ENCODE measurements at regions not wholly inside any gene's neighbourhood (a gene's known extent, or its start where the extent isn't known, plus 50 kb on each side); places are given as distances from the start of the nearest gene placed in this dataset.

DNA sequence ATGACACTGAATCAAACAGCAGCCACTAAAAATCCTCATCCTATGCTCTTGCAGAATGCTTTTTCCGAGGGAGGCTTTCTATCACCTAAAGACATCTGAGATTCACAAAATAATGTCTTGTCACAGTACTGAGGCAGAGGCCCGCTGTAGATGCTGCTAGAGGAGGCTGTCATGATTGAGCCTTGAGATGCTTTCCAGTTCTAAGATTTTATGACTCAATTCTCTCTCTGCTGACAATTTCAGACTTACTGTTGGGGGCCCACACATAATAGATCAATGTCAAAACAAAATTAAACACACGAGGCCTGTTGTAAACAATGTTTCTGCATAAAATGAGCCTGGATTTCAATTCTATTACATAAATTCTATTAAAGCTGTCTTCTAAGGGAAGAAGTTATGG lies 132.7 kb upstream of the ARL4C start:
- ATAC-seq (ENCODE audit: insufficient read depth, low read depth) (no peak), DNase-seq (no peak)
- no peaks in the 10 kb centered on the region for H3K36me3 ChIP-seq (ENCODE audit: insufficient read depth, low read length)
- no peaks in the 10 kb centered on the region for H3K9me3 ChIP-seq (ENCODE audit: insufficient read depth, low read length, severe bottlenecking)
- H3K27me3 ChIP-seq (ENCODE audit: insufficient read depth, low read length, poor library complexity): peaks cover 25% of the 10 kb centered on the region
- no peak overlapping the region for H3K4me2 ChIP-seq (ENCODE audit: insufficient read depth, low read length)
- no peaks in the 10 kb centered on the region for H4K20me1 ChIP-seq (ENCODE audit: insufficient read depth, low read length)
- TF ChIP-seq, protein P1, sequence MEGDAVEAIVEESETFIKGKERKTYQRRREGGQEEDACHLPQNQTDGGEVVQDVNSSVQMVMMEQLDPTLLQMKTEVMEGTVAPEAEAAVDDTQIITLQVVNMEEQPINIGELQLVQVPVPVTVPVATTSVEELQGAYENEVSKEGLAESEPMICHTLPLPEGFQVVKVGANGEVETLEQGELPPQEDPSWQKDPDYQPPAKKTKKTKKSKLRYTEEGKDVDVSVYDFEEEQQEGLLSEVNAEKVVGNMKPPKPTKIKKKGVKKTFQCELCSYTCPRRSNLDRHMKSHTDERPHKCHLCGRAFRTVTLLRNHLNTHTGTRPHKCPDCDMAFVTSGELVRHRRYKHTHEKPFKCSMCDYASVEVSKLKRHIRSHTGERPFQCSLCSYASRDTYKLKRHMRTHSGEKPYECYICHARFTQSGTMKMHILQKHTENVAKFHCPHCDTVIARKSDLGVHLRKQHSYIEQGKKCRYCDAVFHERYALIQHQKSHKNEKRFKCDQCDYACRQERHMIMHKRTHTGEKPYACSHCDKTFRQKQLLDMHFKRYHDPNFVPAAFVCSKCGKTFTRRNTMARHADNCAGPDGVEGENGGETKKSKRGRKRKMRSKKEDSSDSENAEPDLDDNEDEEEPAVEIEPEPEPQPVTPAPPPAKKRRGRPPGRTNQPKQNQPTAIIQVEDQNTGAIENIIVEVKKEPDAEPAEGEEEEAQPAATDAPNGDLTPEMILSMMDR (IDR thresholded peaks at IDR 0.05; ENCODE audit: borderline replicate concordance, extremely low read depth, low read length, poor library complexity, severe bottlenecking): no peak
- no peak for TF ChIP-seq EZH2 (IDR thresholded peaks at IDR 0.05; ENCODE audit: borderline replicate concordance, low read depth, low read length, severe bottlenecking)
- no peak overlapping the region for H3K27ac ChIP-seq (ENCODE audit: low read length)
- H2AFZ ChIP-seq (ENCODE audit: low read depth, low read length): no peak overlapping the region
- no peak overlapping the region for H3K9ac ChIP-seq (ENCODE audit: low read depth, low read length)
- H3K79me2 ChIP-seq (ENCODE audit: insufficient read depth, low read length): no peaks in the 10 kb centered on the region
- H3K4me3 ChIP-seq (ENCODE audit: low read depth in 1 of 2, low read length in 2 of 2): no peak overlapping the region
- H3K4me1 ChIP-seq (ENCODE audit: insufficient read depth, low read length): no peaks in the 10 kb centered on the region

GRCh38 chr2:234628953-234629352 lies 132.1 kb upstream of the ARL4C start:
- H3K4me1 ChIP-seq (ENCODE audit: insufficient read depth, low read length): no peaks in the 10 kb centered on the region
- H3K36me3 ChIP-seq (ENCODE audit: insufficient read depth, low read length): no peaks in the 10 kb centered on the region
- H3K79me2 ChIP-seq (ENCODE audit: insufficient read depth, low read length): no peaks in the 10 kb centered on the region
- H3K9me3 ChIP-seq (ENCODE audit: insufficient read depth, low read length, severe bottlenecking): no peaks in the 10 kb centered on the region
- no peak overlapping the region for H3K27ac ChIP-seq (ENCODE audit: low read length)
- H3K4me3 ChIP-seq (ENCODE audit: low read depth in 1 of 2, low read length in 2 of 2): no peak overlapping the region
- H3K27me3 ChIP-seq (ENCODE audit: insufficient read depth, low read length, poor library complexity): peaks cover 25% of the 10 kb centered on the region
- no peak overlapping the region for H3K9ac ChIP-seq (ENCODE audit: low read depth, low read length)
- TF ChIP-seq, protein P1 (IDR thresholded peaks at IDR 0.05; ENCODE audit: borderline replicate concordance, extremely low read depth, low read length, poor library complexity, severe bottlenecking): no peak
- TF ChIP-seq EZH2 (IDR thresholded peaks at IDR 0.05; ENCODE audit: borderline replicate concordance, low read depth, low read length, severe bottlenecking): no peak
- H4K20me1 ChIP-seq (ENCODE audit: insufficient read depth, low read length): no peaks in the 10 kb centered on the region
- DNase-seq (no peak), ATAC-seq (ENCODE audit: insufficient read depth, low read depth) (no peak)
- no peak overlapping the region for H2AFZ ChIP-seq (ENCODE audit: low read depth, low read length)
- H3K4me2 ChIP-seq (ENCODE audit: insufficient read depth, low read length): no peak overlapping the region

DNA sequence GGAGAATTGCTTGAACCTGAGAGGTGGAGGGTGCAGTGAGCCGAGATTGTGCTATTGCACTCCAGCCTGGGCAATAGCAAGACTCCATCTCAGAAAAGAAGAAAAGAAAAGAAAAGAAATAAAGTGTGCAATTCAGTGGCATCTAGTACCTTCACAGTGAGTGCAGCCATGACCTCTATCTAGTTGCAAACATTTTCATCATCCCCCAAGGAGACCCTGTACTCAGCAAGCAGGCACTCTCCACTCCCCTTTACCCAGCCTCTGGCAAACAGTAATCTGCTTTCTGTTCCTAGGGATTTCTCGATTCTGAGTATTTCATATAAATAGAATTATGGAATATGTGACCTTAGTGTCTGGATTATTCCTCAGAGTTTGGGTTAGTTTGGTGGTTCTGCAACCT lies 130.4 kb upstream of the ARL4C start:
- Histone ChIP-seq H2AFZ (ENCODE audit: low read depth, low read length) (no peak overlapping the region), H3K9me3 (ENCODE audit: insufficient read depth, low read length, severe bottlenecking) (no peaks in the 10 kb centered on the region), H4K20me1 (ENCODE audit: insufficient read depth, low read length) (no peaks in the 10 kb centered on the region), H3K36me3 (ENCODE audit: insufficient read depth, low read length) (no peaks in the 10 kb centered on the region), H3K79me2 (ENCODE audit: insufficient read depth, low read length) (no peaks in the 10 kb centered on the region), H3K4me2 (ENCODE audit: insufficient read depth, low read length) (no peak overlapping the region), H3K27ac (ENCODE audit: low read length) (no peak overlapping the region), H3K27me3 (ENCODE audit: insufficient read depth, low read length, poor library complexity) (peaks cover 25% of the 10 kb centered on the region), H3K4me3 (ENCODE audit: low read depth in 1 of 2, low read length in 2 of 2) (no peak overlapping the region), H3K4me1 (ENCODE audit: insufficient read depth, low read length) (no peaks in the 10 kb centered on the region), H3K9ac (ENCODE audit: low read depth, low read length) (no peak overlapping the region)
- no peak for ATAC-seq (ENCODE audit: insufficient read depth, low read depth)
- no peak for TF ChIP-seq EZH2 (IDR thresholded peaks at IDR 0.05; ENCODE audit: borderline replicate concordance, low read depth, low read length, severe bottlenecking)
- TF ChIP-seq, protein P1 (IDR thresholded peaks at IDR 0.05; ENCODE audit: borderline replicate concordance, extremely low read depth, low read length, poor library complexity, severe bottlenecking): no peak
- DNase-seq: no peak

DNA sequence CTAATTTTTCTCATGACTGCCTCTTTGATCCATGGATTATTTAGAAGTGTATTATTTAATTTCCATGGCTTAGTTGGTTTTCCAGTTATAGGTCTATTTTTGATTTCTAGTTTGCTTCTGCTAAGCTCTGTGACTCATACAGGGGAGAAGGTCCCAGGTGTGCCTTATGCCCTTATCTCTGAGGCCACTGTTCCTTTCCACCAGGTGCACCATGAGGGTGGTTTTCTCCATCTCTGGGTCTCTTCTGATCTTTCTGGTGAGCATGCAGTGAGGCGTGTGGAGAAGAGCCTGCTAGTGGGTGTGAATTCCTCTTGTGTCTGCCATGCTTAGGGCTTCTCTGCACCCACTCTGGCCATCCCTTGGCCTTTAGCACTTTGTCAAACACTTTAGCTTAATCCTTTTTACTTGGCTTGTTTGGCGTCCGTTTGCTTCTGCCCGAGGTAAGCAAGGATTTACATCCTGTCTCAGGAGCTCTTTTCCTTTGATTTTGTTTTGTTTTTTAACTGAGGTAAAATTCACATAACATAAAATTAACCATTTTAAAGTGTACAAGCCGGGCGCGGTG lies 129.8 kb upstream of the ARL4C start:
- H3K9ac ChIP-seq (ENCODE audit: low read depth, low read length): no peak overlapping the region
- H3K79me2 ChIP-seq (ENCODE audit: insufficient read depth, low read length): no peaks in the 10 kb centered on the region
- no peak overlapping the region for H3K4me2 ChIP-seq (ENCODE audit: insufficient read depth, low read length)
- no peak overlapping the region for H3K4me3 ChIP-seq (ENCODE audit: low read depth in 1 of 2, low read length in 2 of 2)
- TF ChIP-seq, protein P1 (IDR thresholded peaks at IDR 0.05; ENCODE audit: borderline replicate concordance, extremely low read depth, low read length, poor library complexity, severe bottlenecking): no peak
- TF ChIP-seq EZH2 (IDR thresholded peaks at IDR 0.05; ENCODE audit: borderline replicate concordance, low read depth, low read length, severe bottlenecking): no peak
- no peaks in the 10 kb centered on the region for H3K4me1 ChIP-seq (ENCODE audit: insufficient read depth, low read length)
- no peak overlapping the region for H2AFZ ChIP-seq (ENCODE audit: low read depth, low read length)
- H3K36me3 ChIP-seq (ENCODE audit: insufficient read depth, low read length): no peaks in the 10 kb centered on the region
- peaks cover 20% of the 10 kb centered on the region for H3K27me3 ChIP-seq (ENCODE audit: insufficient read depth, low read length, poor library complexity)
- DNase-seq (no peak), ATAC-seq (ENCODE audit: insufficient read depth, low read depth) (no peak)
- no peak overlapping the region for H3K27ac ChIP-seq (ENCODE audit: low read length)
- no peaks in the 10 kb centered on the region for H4K20me1 ChIP-seq (ENCODE audit: insufficient read depth, low read length)
- no peaks in the 10 kb centered on the region for H3K9me3 ChIP-seq (ENCODE audit: insufficient read depth, low read length, severe bottlenecking)

All from DND-41 (cell line).